ENCODE measurements at regions not wholly inside any gene's neighbourhood (a gene's known extent, or its start where the extent isn't known, plus 50 kb on each side); places are given as distances from the start of the nearest gene placed in this dataset.

- 8% methylated on average over 3 of the region's 3 CpGs for WGBS (ENCODE audit: low lambda C conversion rate)
- TF ChIP-seq BRCA1 (CRISPR knock-in tag; IDR thresholded peaks at IDR 0.05) (no peak), ATF1 (CRISPR knock-in tag; IDR thresholded peaks at IDR 0.05) (no peak), FOXO4 (CRISPR knock-in tag; conservative IDR thresholded peaks at IDR 0.05) (no peak), ZNF24 (IDR thresholded peaks at IDR 0.05) (no peak), RARA (CRISPR knock-in tag; IDR thresholded peaks at IDR 0.05) (peak; percentile 79), SIN3A (IDR thresholded peaks at IDR 0.05; ENCODE audit: borderline replicate concordance, low read depth, low read length) (no peak), RXRB (CRISPR knock-in tag; IDR thresholded peaks at IDR 0.05; ENCODE audit: borderline replicate concordance) (0 out of 2 replicates have a peak, but pooled peaks have one; percentile 43), BATF2 (CRISPR knock-in tag; IDR thresholded peaks at IDR 0.05) (no peak), SALL1 (CRISPR knock-in tag; IDR thresholded peaks at IDR 0.05) (0 out of 2 replicates have a peak, but pooled peaks have one; percentile 25), ZBTB49 (CRISPR knock-in tag; IDR thresholded peaks at IDR 0.05; ENCODE audit: borderline replicate concordance) (no peak)
- in situ Hi-C loops (cut with HindIII; ENCODE audit: extremely low pct_ligation_motif_present, low pct_unique_long_range_greater_than_20kb), result no loop called here
- intact Hi-C loops (cut with micrococcal nuclease; ENCODE audit: unreplicated experiment), result no loop called here
- peaks cover 2 to 5% of the 10 kb centered on the region in 2 experiments; a peak in 3 of 5 replicates for H3K27me3 ChIP-seq (ENCODE audit: control insufficient read depth in 1 of 2, insufficient read depth in 2 of 2, low read length in 2 of 2)
- no peaks in the 10 kb centered on the region for H3K79me2 ChIP-seq (ENCODE audit: insufficient read depth, low read length)
- ChIA-PET POLR2A (no interaction called here), CTCF (ENCODE audit: low intra/inter-chr PET ratio, low total read pairs) (no interaction called here)
- BruUV-seq (replicated peaks), result no TSS peak
- no peaks in the 10 kb centered on the region for H4K20me1 ChIP-seq (ENCODE audit: insufficient read depth, low read length)
- no peak overlapping the region for H3K27ac ChIP-seq (ENCODE audit: extremely low read length, insufficient read depth, low read length)
- H3K4me2 ChIP-seq (ENCODE audit: low read depth, low read length), result no peak overlapping the region
- no peaks in the 10 kb centered on the region for H3K36me3 ChIP-seq (replicated peaks in 1 of 2; ENCODE audit: control insufficient read depth in 1 of 2, insufficient read depth in 2 of 2, low read length in 2 of 2)
- no peak overlapping the region for H3K4me3 ChIP-seq (replicated peaks in 1 of 3; ENCODE audit: insufficient read depth in 1 of 3, low read depth in 2 of 3, low read length in 3 of 3)
- no peak overlapping the region for H2AFZ ChIP-seq (ENCODE audit: low read length)
- H3K4me1 ChIP-seq (ENCODE audit: insufficient read depth, low read length), result peaks cover 84% of the 10 kb centered on the region
- no peaks in the 10 kb centered on the region for H3K9me3 ChIP-seq (ENCODE audit: low read length)
- DNase-seq (ENCODE audit: low spot score), result no peak
- FAIRE-seq, result no peak
- ATAC-seq, result no peak
- no peak overlapping the region for H3K9ac ChIP-seq (ENCODE audit: insufficient read depth, low read depth, low read length)
These were observed 132.1 kb downstream of the MRPL14 start for GRCh38 chr6:43995137-43995536.
